ENCODE measurements at regions not wholly inside any gene's neighbourhood (a gene's known extent, or its start where the extent isn't known, plus 50 kb on each side); places are given as distances from the start of the nearest gene placed in this dataset.
"Not testable (repeated sequence)": the region's sequence is repeated elsewhere in the genome, so short reads cannot be mapped to it uniquely, and the experiment has no call there.

DNA sequence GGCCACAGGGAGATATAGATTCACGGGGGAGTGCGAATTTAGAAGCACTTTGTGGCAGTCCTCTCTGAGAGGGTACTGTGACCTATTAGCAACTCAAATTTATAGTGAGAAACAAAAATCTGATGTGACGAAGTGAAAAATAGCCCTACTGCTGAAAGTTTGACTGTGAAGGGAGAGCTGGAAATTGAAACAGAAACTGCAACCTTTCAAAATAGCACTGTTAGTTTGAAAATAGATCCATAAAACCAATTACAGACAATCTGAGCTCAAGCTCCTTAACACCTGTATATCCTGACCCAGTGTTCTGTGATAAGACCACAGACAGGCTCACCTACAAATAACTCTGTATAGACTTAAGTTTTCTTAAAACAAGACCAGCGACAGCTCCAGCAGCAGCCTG lies 420.1 kb downstream of the IRX1 start:
- FAIRE-seq (no peak), DNase-seq (ENCODE audit: low spot score) (no peak)

GRCh38 chr5:4017076-4017803 lies 421.6 kb downstream of the IRX1 start:
- no peak for DNase-seq (ENCODE audit: low spot score)
- FAIRE-seq, result no peak

- FAIRE-seq (no peak), DNase-seq (ENCODE audit: low spot score) (no peak)
Observed at GRCh38 chr5:4018007-4018406, 422.4 kb downstream of the IRX1 start.

- DNase-seq (ENCODE audit: low spot score), result no peak
- no peak for FAIRE-seq
Observed at GRCh38 chr5:4019009-4019769, 423.6 kb downstream of the IRX1 start.

GRCh38 chr5:4019841-4020240 lies 424.2 kb downstream of the IRX1 start:
- DNase-seq (ENCODE audit: low spot score) (no peak), FAIRE-seq (no peak)

DNA sequence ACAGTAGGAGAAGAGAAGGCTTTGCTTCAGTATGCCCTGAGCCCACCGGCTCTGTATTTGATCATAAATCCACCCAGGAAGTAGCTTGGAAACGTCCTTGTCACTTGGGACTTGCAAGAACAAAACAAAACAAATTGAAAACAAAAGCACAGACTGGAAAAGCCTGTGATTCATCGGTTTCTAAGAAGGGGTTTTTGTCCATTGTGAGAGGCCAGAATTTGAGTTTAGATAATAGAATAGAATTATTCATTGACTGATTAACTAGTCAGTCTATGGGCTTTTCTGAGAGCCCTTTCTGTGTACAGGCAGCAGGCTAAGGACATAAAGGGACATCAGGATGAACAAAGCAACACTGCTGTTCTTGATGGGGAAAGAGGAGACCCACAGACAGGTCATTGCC lies 424.8 kb downstream of the IRX1 start:
- DNase-seq (ENCODE audit: low spot score), result no peak
- FAIRE-seq, result no peak

- DNase-seq (ENCODE audit: low spot score) (no peak), FAIRE-seq (no peak)
Observed at GRCh38 chr5:4022056-4022670, 426.5 kb downstream of the IRX1 start.

DNA sequence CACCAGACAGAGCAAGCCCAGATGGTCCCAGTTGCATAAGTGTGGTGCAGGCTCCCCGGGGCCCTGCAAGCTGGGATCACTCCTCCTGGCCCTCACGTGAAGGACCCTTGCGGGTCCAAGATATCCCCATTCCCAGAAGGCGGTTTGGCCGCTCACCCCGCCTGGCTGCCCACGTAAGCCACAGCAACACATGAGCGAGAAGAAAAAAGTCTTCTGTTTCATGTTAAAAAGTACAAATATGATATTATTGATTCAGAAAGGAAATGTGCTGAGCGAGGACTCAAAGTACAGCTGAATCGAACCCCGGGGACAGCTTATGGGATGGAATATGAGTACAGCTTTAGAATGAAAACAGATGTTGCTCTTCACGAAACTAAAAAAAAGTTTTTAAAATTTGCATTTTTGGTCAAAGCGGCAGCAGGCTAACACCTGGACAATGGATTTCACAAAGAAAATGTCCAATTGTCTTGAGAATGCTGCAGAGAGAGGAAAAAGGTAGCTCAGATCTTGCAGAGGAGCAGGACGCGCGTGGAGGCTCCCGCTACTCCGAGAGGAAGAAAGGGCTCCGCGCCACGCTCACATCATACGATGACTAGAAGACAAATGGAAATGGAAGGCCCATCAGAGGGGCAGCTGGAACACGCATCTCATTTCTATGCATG lies 427.6 kb downstream of the IRX1 start:
- DNase-seq (ENCODE audit: low spot score), result no peak
- FAIRE-seq, result no peak

- no peak for FAIRE-seq
- DNase-seq (ENCODE audit: low spot score), result no peak
Observed at GRCh38 chr5:4023753-4024335, 428.2 kb downstream of the IRX1 start.

DNA sequence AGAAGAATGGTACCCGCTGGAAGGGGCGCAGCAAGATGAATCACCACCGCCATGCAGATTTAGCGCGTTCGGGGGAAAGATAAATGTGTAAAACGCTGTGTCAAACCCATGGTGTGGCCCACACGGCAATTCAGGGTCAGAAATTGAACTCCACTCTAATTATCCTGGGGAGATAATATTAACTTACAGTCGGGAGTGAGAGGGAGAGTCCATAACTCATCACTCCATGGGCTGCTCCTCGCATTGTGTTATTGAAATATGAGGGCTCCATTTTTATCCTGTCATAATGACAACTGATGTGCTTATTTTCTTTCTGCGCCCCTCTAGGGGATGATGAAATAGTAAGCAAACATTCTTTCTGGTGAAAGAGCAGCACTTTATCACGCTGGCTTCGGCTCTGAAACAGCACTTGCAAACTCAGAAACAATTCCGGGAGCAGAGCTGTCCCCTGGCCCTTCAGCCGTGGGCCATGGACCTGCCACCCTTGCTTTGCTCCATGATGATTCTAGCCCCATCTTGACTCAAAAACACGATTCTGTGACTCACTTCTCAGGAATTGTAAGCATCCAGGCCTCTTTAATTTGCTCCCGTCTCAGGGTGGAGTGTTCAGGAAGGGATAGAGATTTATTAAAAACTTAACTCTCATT lies 431.6 kb downstream of the IRX1 start:
- DNase-seq (ENCODE audit: low spot score) (no peak), FAIRE-seq (no peak)

DNA sequence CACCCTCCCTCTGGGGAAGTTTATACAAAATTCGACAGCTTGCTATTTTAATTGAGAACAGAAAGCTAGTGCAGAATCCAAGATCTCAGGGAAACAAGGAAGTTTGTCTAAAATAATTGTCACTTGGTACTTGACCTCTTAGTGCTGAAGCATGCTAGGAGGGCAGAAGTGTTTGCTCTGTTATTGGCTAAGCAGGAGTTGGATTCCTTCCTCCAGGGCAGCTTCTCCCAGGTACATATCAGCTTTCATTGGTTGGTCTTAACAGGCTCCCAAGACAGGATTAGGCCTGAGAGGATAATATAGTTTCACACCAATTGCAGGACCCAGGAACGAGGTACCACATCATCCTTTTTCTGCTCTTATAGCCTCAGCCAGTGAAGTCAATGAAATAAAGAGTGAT lies 432.8 kb downstream of the IRX1 start:
- DNase-seq (ENCODE audit: low spot score) (no peak), FAIRE-seq (no peak)

DNA sequence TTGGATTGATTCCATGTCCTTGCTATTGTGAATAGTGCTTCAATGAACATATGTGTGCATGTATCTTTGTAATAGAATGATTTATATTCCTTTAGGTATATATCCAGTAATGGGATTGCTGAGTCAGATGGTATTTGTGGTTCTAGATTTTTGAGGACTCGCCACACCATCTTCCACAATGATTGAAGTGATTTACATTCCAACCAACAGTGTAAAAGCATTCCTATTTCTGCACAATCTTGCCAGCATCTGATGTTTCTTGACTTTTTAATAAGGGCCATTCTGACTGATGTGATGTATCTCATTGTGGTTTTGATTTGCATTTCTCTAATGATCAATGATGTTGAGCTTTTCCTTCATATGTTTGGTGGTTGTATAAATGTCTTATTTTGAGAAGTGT lies 437.9 kb downstream of the IRX1 start:
- not testable (repeated sequence) for FAIRE-seq

DNA sequence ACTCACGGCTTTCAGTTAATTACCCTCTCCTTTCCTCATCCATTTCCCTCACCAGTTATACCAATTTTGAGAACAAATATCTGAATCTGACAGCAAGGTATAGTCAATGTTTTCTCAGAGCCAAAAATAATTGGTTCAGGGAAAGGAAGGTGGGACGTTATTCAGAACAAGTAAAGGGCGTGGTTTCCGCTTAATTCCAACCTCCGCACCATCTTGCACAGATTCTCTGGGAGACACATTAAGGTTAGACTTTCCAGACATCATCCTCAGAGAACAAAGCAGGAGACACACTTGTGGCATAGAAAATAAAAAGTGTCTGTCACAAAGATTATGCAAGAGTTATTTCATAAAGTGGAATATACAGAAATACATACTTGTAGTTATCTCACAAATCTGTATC lies 441.2 kb downstream of the IRX1 start:
- FAIRE-seq (no peak), DNase-seq (ENCODE audit: low spot score) (no peak)

More for the DNA sequence above, 437.9 kb downstream of the IRX1 start:
- not testable (repeated sequence) for DNase-seq (ENCODE audit: low spot score)

DNA sequence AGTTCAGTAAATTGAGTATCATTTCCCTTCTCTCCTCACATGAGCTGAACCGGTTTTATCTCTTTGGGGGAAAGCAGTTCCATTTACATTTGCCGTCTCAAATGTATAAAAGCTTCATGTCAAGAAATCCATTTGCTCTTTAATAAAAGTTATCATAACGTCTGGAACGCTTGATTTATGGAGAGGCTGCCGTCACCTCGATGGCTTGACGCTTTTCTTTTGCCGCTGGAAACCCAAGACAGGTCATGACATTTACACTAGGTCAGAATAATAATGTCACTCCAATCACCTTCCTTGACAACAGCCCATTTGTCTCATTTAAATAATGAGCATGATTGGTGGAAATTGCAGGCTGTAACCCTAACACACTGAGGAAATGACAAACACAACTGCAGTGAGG lies 443.4 kb downstream of the IRX1 start:
- DNase-seq (ENCODE audit: low spot score) (no peak), FAIRE-seq (no peak)

DNA sequence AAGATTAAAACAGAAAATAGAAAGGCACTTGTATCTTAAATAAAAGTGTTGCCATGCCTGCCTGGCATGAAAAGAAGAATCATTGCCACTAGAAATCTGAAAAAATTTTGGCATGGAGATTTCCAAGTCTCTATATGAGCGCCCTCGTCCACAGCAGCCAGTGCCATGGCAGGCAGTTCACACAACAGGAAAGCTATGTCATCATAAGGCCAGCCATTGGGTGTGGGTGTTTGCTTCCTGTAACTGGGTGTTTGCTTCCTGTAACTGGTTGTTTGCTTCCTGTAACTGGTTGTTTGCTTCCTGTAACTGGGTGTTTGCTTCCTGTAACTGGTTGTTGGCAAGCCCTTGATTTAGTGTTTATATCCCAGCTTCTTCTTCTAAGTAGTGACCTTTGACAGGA lies 446.7 kb downstream of the IRX1 start:
- no peak for DNase-seq (ENCODE audit: low spot score)
- no peak for FAIRE-seq

DNA sequence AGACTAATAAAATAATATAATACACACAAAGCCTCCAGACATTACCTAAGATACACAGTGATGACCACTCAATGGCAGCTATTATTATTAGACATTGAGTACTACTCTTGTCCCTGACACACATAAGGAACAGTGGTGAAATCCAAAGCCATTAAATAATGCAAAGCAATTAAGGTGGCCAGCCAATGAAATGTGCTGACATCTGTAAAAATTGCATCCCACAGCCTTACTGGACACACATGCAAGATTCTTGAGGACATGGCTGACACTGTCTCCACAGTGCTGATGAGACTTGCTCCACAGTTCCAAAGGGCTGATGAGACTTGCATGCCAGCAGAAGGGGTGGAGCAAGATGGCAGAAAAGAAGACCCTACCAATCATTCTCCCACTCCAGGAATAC lies 447.5 kb downstream of the IRX1 start:
- DNase-seq (ENCODE audit: low spot score) (no peak), FAIRE-seq (no peak)

DNA sequence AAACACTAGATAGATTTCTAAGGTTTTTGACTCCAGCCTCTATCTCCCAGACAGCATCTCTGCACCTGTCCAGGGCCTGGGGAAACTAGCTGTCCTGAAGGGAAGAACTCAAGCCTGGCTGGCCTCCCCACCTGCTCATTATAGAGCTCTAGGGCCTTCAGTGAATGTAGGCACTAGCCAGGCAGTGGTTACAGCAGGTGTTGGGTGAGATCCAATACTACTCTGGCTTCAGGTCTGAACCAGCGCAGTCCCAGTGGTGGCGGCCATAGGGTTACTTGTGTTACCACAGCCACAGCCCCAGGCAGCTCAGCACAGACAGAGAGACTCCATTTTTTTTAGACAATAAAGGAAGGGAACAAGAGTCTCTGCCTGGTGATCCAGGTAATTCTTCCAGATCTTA lies 449.2 kb downstream of the IRX1 start:
- no peak for DNase-seq (ENCODE audit: low spot score)

DNA sequence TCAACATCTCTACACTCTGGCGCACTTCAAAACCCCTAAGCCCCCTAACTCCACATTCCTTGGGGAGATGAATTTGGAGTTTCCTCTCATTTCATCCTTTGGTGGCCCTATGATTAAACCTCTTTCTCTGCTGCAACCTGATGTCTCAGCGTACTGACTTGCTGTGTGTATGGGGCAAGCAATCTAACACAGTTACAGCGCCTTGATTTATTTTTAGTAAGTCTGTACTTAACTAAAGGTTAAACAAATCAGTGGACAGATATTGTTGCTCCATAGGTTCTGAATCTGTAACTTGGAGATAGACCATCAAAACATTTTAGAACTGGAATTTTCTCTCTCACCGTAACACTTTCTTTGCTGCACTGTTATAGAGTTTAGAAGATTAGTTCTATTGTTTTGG lies 452.8 kb downstream of the IRX1 start:
- FAIRE-seq (no peak), DNase-seq (ENCODE audit: low spot score) (no peak)

More for the DNA sequence above, 449.2 kb downstream of the IRX1 start:
- no peak for FAIRE-seq

GRCh38 chr5:4050203-4050602 lies 454.6 kb downstream of the IRX1 start:
- FAIRE-seq, result no peak
- DNase-seq (ENCODE audit: low spot score), result no peak

GRCh38 chr5:4053136-4053535 lies 457.5 kb downstream of the IRX1 start:
- DNase-seq (ENCODE audit: low spot score) (no peak), FAIRE-seq (no peak)

GRCh38 chr5:4054092-4054491 lies 458.5 kb downstream of the IRX1 start:
- FAIRE-seq, result no peak

More at GRCh38 chr5:4054092-4054491, 458.5 kb downstream of the IRX1 start:
- DNase-seq (ENCODE audit: low spot score), result no peak
